Spinal cord (tissue), 9 donors: ENCODE measurements at regions not wholly inside any gene's neighbourhood (a gene's known extent, or its start where the extent isn't known, plus 50 kb on each side); places are given as distances from the start of the nearest gene placed in this dataset.
A peak's percentile ranks its signal among the peaks of the same experiment; 100 is the strongest.

Experiments used
- DNase-seq, 6 donors: peaks; one replicate each; pipeline versions ENCODE4 v3.0.0 to v3.0.0-alpha.2; 2013 to 2015; ENCODE audit warnings: low spot score in 6 of 6, low read depth in 4 of 6
- H3K27ac ChIP-seq: one replicate; pipeline ENCODE4 v1.5.1; 2013; ENCODE audit warnings: low read depth, low read length, control low read depth
- H3K27me3 ChIP-seq: one replicate; pipeline ENCODE4 v1.6.1; 2013; ENCODE audit warnings: low read length; ENCODE audit not compliant: control insufficient read depth, insufficient read depth
- H3K36me3 ChIP-seq: one replicate; pipeline ENCODE4 v1.6.1; 2013; ENCODE audit warnings: low read length; ENCODE audit not compliant: control insufficient read depth, insufficient read depth
- H3K4me1 ChIP-seq: one replicate; pipeline ENCODE4 v1.6.1; 2013; ENCODE audit warnings: low read length; ENCODE audit not compliant: control insufficient read depth, insufficient read depth
- H3K4me3 ChIP-seq: one replicate; pipeline ENCODE4 v1.5.1; 2013; ENCODE audit warnings: low read depth, low read length, control low read depth
- H3K9me3 ChIP-seq: one replicate; pipeline ENCODE4 v1.6.1; 2013; ENCODE audit warnings: low read length; ENCODE audit not compliant: control insufficient read depth, insufficient read depth
- WGBS: methylation state at CpG from one replicate; pipeline ENCODE4 v1.1.5; 2013; ENCODE audit warnings: missing lambda C conversion rate; ENCODE audit not compliant: insufficient coverage; 5-methylcytosine and 5-hydroxymethylcytosine counted together
- donor health status: healthy.

GRCh38 chrX:4193500-4194155, 480.2 kb upstream of the PRKX start:
- Histone ChIP-seq H3K27me3 (no peaks in the 10 kb centered on the region), H3K9me3 (no peaks in the 10 kb centered on the region), H3K27ac (no peak overlapping the region), H3K36me3 (no peaks in the 10 kb centered on the region), H3K4me3 (no peak overlapping the region), H3K4me1 (no peaks in the 10 kb centered on the region)
- 91% methylated on average over 3 of the region's 6 CpGs for WGBS
- DNase-seq = no peak

GRCh38 chrX:4186331-4186730, 472.9 kb upstream of the PRKX start:
- Histone ChIP-seq H3K4me1 (no peaks in the 10 kb centered on the region), H3K27me3 (no peaks in the 10 kb centered on the region), H3K36me3 (no peaks in the 10 kb centered on the region), H3K27ac (no peak overlapping the region), H3K9me3 (no peaks in the 10 kb centered on the region), H3K4me3 (no peak overlapping the region)
- WGBS = 83% methylated on average over 1 of the region's 2 CpGs
- peak in 1 of 6 donors; percentile 51 for DNase-seq

GRCh38 chrX:4185086-4185485, 471.6 kb upstream of the PRKX start:
- no peak for DNase-seq
- Histone ChIP-seq H3K4me1 (no peaks in the 10 kb centered on the region), H3K27me3 (no peaks in the 10 kb centered on the region), H3K36me3 (no peaks in the 10 kb centered on the region), H3K4me3 (no peak overlapping the region), H3K27ac (no peak overlapping the region), H3K9me3 (no peaks in the 10 kb centered on the region)
- WGBS = no CpG with 5 or more reads among the region's 4 CpGs

GRCh38 chrX:4182408-4182806, 469.0 kb upstream of the PRKX start:
- H3K4me1 ChIP-seq = no peaks in the 10 kb centered on the region
- no peak for DNase-seq
- 80% methylated on average over 2 of the region's 3 CpGs for WGBS
- no peaks in the 10 kb centered on the region for H3K27me3 ChIP-seq
- no peaks in the 10 kb centered on the region for H3K9me3 ChIP-seq
- H3K36me3 ChIP-seq = no peaks in the 10 kb centered on the region
- no peak overlapping the region for H3K4me3 ChIP-seq
- no peak overlapping the region for H3K27ac ChIP-seq

- WGBS = 71% methylated on average over 4 of the region's 4 CpGs
- Histone ChIP-seq H3K4me3 (no peak overlapping the region), H3K9me3 (no peaks in the 10 kb centered on the region)
These were observed 468.4 kb upstream of the PRKX start for GRCh38 chrX:4181782-4182407.

GRCh38 chrX:4179031-4179430, 465.6 kb upstream of the PRKX start:
- Histone ChIP-seq H3K4me3 (no peak overlapping the region), H3K27ac (no peak overlapping the region), H3K4me1 (no peaks in the 10 kb centered on the region), H3K27me3 (no peaks in the 10 kb centered on the region), H3K9me3 (no peaks in the 10 kb centered on the region), H3K36me3 (no peaks in the 10 kb centered on the region)
- no CpG with 5 or more reads among the region's 1 CpG for WGBS
- DNase-seq = peak in 1 of 6 donors; percentile 5

More at GRCh38 chrX:4181782-4182407, 468.4 kb upstream of the PRKX start:
- no peak overlapping the region for H3K27ac ChIP-seq
- H3K4me1 ChIP-seq = no peaks in the 10 kb centered on the region
- no peaks in the 10 kb centered on the region for H3K36me3 ChIP-seq
- DNase-seq = no peak
- no peaks in the 10 kb centered on the region for H3K27me3 ChIP-seq

- H3K4me1 ChIP-seq = no peaks in the 10 kb centered on the region
- no CpG with 5 or more reads among the region's 3 CpGs for WGBS
- no peak overlapping the region for H3K27ac ChIP-seq
These were observed 461.8 kb upstream of the PRKX start for GRCh38 chrX:4175221-4175620.

GRCh38 chrX:4173743-4174142, 460.3 kb upstream of the PRKX start:
- Histone ChIP-seq H3K4me3 (no peak overlapping the region), H3K9me3 (no peaks in the 10 kb centered on the region), H3K27ac (no peak overlapping the region), H3K27me3 (no peaks in the 10 kb centered on the region), H3K36me3 (no peaks in the 10 kb centered on the region), H3K4me1 (no peaks in the 10 kb centered on the region)
- DNase-seq = no peak
- no CpG with 5 or more reads among the region's 2 CpGs for WGBS

More at GRCh38 chrX:4175221-4175620, 461.8 kb upstream of the PRKX start:
- Histone ChIP-seq H3K27me3 (no peaks in the 10 kb centered on the region), H3K9me3 (no peaks in the 10 kb centered on the region), H3K36me3 (no peaks in the 10 kb centered on the region), H3K4me3 (no peak overlapping the region)
- DNase-seq = no peak

- Histone ChIP-seq H3K27ac (no peak overlapping the region), H3K4me1 (no peaks in the 10 kb centered on the region), H3K27me3 (no peaks in the 10 kb centered on the region), H3K36me3 (no peaks in the 10 kb centered on the region), H3K4me3 (no peak overlapping the region), H3K9me3 (no peaks in the 10 kb centered on the region)
- WGBS = 67% methylated on average over 1 of the region's 4 CpGs
- DNase-seq = no peak
These were observed 438.3 kb upstream of the PRKX start for GRCh38 chrX:4151798-4152197.

- no peaks in the 10 kb centered on the region for H3K27me3 ChIP-seq
- DNase-seq = no peak
- H3K9me3 ChIP-seq = no peaks in the 10 kb centered on the region
- H3K4me3 ChIP-seq = no peak overlapping the region
- H3K4me1 ChIP-seq = no peaks in the 10 kb centered on the region
- no CpG with 5 or more reads among the region's 1 CpG for WGBS
- H3K36me3 ChIP-seq = no peaks in the 10 kb centered on the region
- H3K27ac ChIP-seq = no peak overlapping the region
These were observed 436.8 kb upstream of the PRKX start for GRCh38 chrX:4150259-4150658.
